ENCODE measurements at regions not wholly inside any gene's neighbourhood (a gene's known extent, or its start where the extent isn't known, plus 50 kb on each side); places are given as distances from the start of the nearest gene placed in this dataset.
A peak's percentile ranks its signal among the peaks of the same experiment; 100 is the strongest.

DNA sequence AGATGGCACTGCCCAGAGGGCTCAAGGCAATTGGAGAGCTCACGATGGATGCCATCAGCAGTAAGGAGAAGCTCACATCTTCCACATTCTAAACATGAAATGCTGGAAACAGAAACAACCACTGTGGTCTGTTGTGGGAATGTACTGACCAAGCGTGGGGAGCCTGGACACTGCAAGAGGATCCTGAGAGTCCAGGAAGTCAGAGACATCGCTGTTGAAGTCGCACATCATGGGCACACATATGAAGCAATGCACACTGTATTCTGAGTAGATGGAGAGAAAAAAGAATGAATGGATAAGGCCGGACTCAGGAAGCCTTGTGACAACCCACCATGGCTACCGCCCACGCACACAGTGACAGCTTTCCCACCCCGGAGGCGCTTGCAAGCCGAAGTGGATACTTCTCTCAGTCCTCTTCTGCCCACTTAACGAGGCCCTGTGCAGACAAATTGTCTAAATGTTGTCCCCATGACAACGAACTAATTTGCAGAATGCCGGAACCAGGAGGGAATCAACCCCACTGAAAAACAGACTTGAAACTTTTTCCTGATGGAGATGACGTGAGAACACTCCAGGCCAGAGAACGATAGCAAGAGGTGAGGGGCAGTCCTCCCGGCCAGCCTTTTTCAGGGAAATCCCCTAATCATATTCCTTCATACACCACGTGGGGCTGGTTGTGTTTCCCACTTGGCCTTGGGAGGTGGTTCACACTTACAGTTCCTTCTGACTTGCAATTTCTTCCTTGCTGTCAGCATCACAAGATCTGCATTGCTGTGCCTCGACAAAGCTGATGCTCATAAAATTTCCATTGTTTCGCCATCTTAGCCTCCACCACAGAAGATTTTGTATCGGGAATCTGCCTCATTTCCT is 109.6 kb upstream of the SERP2 start:
- CTCF ChIA-PET (ENCODE audit: unreplicated experiment), result no interaction called here
- no peak overlapping the region for H2AFZ ChIP-seq (ENCODE audit: low read length)
- H3K27ac ChIP-seq (ENCODE audit: low read depth, low read length, poor library complexity, severe bottlenecking), result no peak overlapping the region
- H3K4me3 ChIP-seq (ENCODE audit: low read depth, low read length, poor library complexity, severe bottlenecking), result no peak overlapping the region
- no peaks in the 10 kb centered on the region for H4K20me1 ChIP-seq (ENCODE audit: insufficient read depth, low read length)
- H3K9me2 ChIP-seq (ENCODE audit: insufficient read depth, low read length), result no peaks in the 10 kb centered on the region
- no peak for DNase-seq (ENCODE audit: low spot score)
- no peaks in the 10 kb centered on the region for H3K79me2 ChIP-seq (ENCODE audit: insufficient read depth, low read depth, low read length)
- no peaks in the 10 kb centered on the region for H3K36me3 ChIP-seq (ENCODE audit: insufficient read depth, low read length)
- POLR2A ChIA-PET, result interaction anchor here (0.6 to 1.1 kb wide), 3 partner anchors 11 to 191 kb away, joined by 3 read pairs; no protein-coding TSS in a partner anchor
- peaks cover 22% of the 10 kb centered on the region for H3K4me1 ChIP-seq (ENCODE audit: insufficient read depth, low read length, poor library complexity, severe bottlenecking)
- H3K9me3 ChIP-seq (ENCODE audit: low read length), result no peaks in the 10 kb centered on the region
- no peak overlapping the region for H3K4me2 ChIP-seq (ENCODE audit: low read length)
- TF ChIP-seq EZH2phosphoT487 (IDR thresholded peaks at IDR 0.05; ENCODE audit: borderline replicate concordance, low read depth, low read length), result no peak
- TF ChIP-seq, protein P1, sequence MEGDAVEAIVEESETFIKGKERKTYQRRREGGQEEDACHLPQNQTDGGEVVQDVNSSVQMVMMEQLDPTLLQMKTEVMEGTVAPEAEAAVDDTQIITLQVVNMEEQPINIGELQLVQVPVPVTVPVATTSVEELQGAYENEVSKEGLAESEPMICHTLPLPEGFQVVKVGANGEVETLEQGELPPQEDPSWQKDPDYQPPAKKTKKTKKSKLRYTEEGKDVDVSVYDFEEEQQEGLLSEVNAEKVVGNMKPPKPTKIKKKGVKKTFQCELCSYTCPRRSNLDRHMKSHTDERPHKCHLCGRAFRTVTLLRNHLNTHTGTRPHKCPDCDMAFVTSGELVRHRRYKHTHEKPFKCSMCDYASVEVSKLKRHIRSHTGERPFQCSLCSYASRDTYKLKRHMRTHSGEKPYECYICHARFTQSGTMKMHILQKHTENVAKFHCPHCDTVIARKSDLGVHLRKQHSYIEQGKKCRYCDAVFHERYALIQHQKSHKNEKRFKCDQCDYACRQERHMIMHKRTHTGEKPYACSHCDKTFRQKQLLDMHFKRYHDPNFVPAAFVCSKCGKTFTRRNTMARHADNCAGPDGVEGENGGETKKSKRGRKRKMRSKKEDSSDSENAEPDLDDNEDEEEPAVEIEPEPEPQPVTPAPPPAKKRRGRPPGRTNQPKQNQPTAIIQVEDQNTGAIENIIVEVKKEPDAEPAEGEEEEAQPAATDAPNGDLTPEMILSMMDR (conservative IDR thresholded peaks at IDR 0.05; ENCODE audit: low read length), result no peak
- no TSS peak for BruUV-seq (replicated peaks)
- intact Hi-C loops (cut with micrococcal nuclease; ENCODE audit: unreplicated experiment), result no loop called here

- peaks cover 10% of the 10 kb centered on the region for H3K4me1 ChIP-seq (ENCODE audit: insufficient read depth, low read length, poor library complexity, severe bottlenecking)
- POLR2A ChIA-PET, result interaction anchor here (0.9 to 1.5 kb wide), 2 partner anchors 9 to 10 kb away, joined by 3 to 7 read pairs; no protein-coding TSS in a partner anchor
- CTCF ChIA-PET (ENCODE audit: unreplicated experiment), result no interaction called here
- no peaks in the 10 kb centered on the region for H4K20me1 ChIP-seq (ENCODE audit: insufficient read depth, low read length)
- no peak overlapping the region for H3K27ac ChIP-seq (ENCODE audit: low read depth, low read length, poor library complexity, severe bottlenecking)
- H3K79me2 ChIP-seq (ENCODE audit: insufficient read depth, low read depth, low read length), result no peaks in the 10 kb centered on the region
- no TSS peak for BruUV-seq (replicated peaks)
- no peaks in the 10 kb centered on the region for H3K9me3 ChIP-seq (ENCODE audit: low read length)
- H2AFZ ChIP-seq (ENCODE audit: low read length), result peak overlapping the region; percentile 2; the same call in 1 of the 2 replicates
- H3K9me2 ChIP-seq (ENCODE audit: insufficient read depth, low read length), result no peaks in the 10 kb centered on the region
- no peak overlapping the region for H3K4me3 ChIP-seq (ENCODE audit: low read depth, low read length, poor library complexity, severe bottlenecking)
- no peak overlapping the region for H3K4me2 ChIP-seq (ENCODE audit: low read length)
- no peak for TF ChIP-seq EZH2phosphoT487 (IDR thresholded peaks at IDR 0.05; ENCODE audit: borderline replicate concordance, low read depth, low read length)
- TF ChIP-seq, protein P1 (conservative IDR thresholded peaks at IDR 0.05; ENCODE audit: low read length), result peak; percentile 45
- H3K36me3 ChIP-seq (ENCODE audit: insufficient read depth, low read length), result no peaks in the 10 kb centered on the region
- intact Hi-C loops (cut with micrococcal nuclease; ENCODE audit: unreplicated experiment), result no loop called here
- peak; percentile 42 for DNase-seq (ENCODE audit: low spot score)
Measured at GRCh38 chr13:44266305-44266704, 107.3 kb upstream of the SERP2 start.

DNA sequence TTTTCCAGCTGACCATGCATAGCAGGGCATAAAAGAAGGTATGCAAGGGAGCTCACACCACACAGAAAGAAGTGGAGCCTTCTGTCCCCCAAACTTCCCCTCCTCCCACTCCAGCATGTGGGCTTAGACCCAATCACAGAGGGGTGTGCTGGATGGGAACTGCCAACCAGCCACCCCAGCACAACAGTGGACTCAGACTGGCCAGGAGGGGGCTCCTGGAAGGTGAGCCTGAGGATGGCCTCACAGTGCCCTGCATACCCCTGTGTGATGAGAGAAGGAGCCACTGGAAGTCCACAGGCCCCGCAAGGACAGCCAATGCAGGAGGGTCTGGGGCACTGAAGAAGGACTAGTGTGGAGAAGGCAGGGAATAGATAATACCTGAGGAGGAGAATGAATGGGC is 106.9 kb upstream of the SERP2 start:
- POLR2A ChIA-PET, result interaction anchor here (0.9 to 1.5 kb wide), 2 partner anchors 8 to 10 kb away, joined by 3 to 7 read pairs; no protein-coding TSS in a partner anchor
- BruUV-seq (replicated peaks), result no TSS peak
- intact Hi-C loops (cut with micrococcal nuclease; ENCODE audit: unreplicated experiment), result no loop called here
- H3K9me3 ChIP-seq (ENCODE audit: low read length), result no peaks in the 10 kb centered on the region
- no peaks in the 10 kb centered on the region for H4K20me1 ChIP-seq (ENCODE audit: insufficient read depth, low read length)
- no peak for TF ChIP-seq EZH2phosphoT487 (IDR thresholded peaks at IDR 0.05; ENCODE audit: borderline replicate concordance, low read depth, low read length)
- TF ChIP-seq, protein P1 (conservative IDR thresholded peaks at IDR 0.05; ENCODE audit: low read length), result no peak
- no peak overlapping the region for H3K27ac ChIP-seq (ENCODE audit: low read depth, low read length, poor library complexity, severe bottlenecking)
- CTCF ChIA-PET (ENCODE audit: unreplicated experiment), result no interaction called here
- H3K79me2 ChIP-seq (ENCODE audit: insufficient read depth, low read depth, low read length), result no peaks in the 10 kb centered on the region
- no peaks in the 10 kb centered on the region for H3K36me3 ChIP-seq (ENCODE audit: insufficient read depth, low read length)
- H3K9me2 ChIP-seq (ENCODE audit: insufficient read depth, low read length), result no peaks in the 10 kb centered on the region
- peaks cover 15% of the 10 kb centered on the region for H3K4me1 ChIP-seq (ENCODE audit: insufficient read depth, low read length, poor library complexity, severe bottlenecking)
- H3K4me2 ChIP-seq (ENCODE audit: low read length), result no peak overlapping the region
- H3K4me3 ChIP-seq (ENCODE audit: low read depth, low read length, poor library complexity, severe bottlenecking), result no peak overlapping the region
- peak overlapping the region; percentile 2; the same call in 1 of the 2 replicates for H2AFZ ChIP-seq (ENCODE audit: low read length)
- no peak for DNase-seq (ENCODE audit: low spot score)

Data from OCI-LY7 (cell line).